ENCODE measurements at regions not wholly inside any gene's neighbourhood (a gene's known extent, or its start where the extent isn't known, plus 50 kb on each side); places are given as distances from the start of the nearest gene placed in this dataset.

DNA sequence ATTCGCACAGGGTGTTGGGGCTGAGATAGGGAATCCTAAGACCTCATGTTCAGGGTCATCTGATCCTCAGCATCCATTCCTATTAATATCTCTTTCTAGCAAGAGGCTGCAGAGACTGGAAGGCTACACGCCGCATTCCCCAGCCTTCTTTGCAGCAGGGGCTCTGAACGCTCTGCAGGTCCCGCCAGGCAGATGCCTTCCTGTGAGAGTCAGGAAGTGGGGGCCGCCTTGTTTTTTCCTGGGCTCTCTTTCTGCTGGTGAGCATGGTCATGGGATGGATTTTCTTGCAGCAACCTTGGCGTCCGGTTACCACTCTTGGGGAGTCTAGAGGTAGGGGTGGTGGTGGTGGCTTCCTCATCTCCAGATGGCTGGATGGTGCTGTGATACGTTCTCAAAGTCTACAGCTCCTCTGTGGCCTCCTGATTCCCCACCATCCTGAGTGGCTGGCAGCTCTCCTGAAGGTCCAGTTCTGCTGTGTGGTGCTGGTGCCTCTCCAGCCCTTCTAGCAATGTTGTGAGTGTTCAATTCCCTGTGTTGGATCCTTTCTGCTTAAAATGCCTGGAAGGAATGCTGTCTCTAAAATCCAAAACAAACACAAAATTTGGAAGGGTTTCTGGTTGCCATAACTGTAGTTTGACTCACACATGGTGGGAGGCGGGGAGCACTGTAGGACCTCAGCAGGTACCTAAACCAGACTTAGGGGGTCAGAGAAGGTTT lies 111.9 kb downstream of the CEBPB start:
- DNase-seq = no peak

GRCh38 chr20:50303573-50304500 lies 113.2 kb downstream of the CEBPB start:
- DNase-seq = peak; percentile 26

GRCh38 chr20:50304501-50304856 lies 113.8 kb downstream of the CEBPB start:
- DNase-seq = no peak

- DNase-seq = no peak
Observed at GRCh38 chr20:50304923-50305635, 114.4 kb downstream of the CEBPB start.

- DNase-seq = no peak
Observed at GRCh38 chr20:50305636-50306477, 115.2 kb downstream of the CEBPB start.

DNA sequence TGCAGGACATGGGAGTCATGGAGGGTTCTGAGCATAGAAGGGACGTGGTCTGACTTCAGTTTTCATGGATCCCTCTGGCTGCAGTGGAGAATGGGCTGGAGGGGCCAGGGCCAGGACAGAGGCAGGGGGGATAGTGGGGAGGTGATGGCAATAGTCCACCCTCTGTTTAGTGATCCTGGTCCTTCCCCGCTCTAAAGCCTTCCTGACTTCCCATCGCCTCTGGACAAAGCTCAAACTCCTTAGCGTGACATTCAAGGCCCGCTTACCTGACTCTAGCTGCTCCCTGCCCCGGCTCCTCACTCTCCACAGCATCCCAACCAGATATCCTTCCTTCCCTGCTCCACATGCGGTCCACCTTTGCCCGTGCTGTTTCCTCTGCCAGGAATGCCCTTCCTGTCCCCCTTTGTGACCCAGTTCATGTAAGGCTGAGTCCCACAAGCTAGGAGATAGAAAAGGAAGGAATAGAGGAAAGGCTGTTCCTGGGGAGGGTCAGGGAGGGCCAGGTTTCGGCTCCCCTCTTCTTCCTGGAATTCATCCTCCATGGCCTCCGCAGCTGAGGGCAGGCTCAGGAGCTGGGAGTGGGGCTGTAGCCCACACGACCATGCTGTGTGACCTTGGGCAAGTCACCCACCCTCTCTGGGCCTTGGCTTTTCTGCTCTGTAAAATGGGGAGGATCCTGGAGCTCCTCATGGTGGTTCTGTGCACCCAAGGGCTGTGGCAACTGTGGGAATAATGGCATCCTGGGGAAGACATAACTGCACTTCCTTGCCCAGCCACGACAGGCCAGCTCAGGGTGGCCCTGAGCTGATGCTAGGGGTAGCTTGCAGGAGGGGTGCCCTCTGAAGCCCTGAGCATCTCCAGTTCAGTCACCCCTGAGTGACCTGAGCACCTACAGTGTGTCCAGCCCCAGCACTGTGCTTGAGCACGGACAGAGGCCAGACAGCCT lies 116.1 kb downstream of the CEBPB start:
- DNase-seq = no peak

GRCh38 chr20:50308166-50308512 lies 117.5 kb downstream of the CEBPB start:
- DNase-seq = no peak

DNA sequence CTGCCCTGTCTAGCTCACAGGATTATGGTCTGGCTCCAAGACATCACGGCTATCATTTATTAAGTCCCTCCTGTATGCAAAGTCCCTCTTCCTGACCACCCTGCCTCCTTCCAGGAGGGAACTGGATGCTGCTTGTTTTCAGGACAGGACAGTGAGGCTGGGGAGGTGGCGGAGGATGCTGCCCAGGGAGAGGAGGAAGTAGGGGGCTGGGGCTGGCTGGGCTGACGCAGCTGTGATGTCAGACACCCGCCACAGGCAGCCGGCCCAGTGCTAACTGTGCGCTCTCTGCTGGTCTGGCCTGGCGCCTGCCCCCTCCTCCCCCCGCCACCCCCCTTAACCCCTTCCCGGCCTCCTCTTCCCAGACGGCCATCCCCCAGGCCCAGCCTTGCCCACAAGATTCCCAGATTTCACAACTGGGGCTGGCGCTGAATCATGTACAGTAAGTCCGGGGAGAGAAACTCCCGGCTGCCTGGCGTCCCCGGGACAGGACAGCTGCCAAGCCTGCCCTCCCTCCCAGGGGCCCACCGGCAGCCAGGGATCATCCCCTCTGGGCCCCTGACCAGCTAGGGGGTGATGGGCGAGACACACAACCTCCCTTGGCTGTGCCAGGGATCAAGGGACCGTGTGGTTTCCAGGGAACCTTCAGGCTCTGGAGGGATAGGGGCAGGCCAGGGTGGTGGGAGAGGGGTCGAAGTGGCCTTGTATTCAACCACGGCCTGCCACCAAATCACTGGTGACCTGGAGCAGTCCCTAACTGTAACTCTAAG lies 118.1 kb downstream of the CEBPB start:
- peak; percentile 78 for DNase-seq

DNA sequence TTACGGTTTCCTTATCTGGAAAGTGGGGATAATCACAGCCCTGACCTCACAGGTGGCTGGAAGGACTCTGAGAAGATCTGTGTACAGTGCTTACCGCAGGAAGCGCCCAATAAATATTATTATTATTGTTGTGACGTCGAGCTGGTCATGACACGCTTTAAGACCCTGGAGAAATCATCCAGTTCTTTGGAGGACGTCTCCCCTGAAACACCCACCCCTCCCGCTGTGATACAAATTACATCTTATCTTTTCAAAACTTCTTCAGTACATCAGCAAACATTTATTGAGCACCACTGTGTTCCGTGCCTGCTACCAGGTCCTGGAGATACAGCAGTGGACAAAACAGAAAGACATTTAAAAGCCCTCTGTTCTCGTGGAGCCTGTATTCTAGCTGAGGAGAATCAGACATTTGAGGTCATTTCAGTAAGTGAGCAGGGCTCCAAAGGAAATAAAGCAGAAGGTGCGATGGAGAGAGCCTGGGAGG lies 118.7 kb downstream of the CEBPB start:
- DNase-seq = no peak

DNA sequence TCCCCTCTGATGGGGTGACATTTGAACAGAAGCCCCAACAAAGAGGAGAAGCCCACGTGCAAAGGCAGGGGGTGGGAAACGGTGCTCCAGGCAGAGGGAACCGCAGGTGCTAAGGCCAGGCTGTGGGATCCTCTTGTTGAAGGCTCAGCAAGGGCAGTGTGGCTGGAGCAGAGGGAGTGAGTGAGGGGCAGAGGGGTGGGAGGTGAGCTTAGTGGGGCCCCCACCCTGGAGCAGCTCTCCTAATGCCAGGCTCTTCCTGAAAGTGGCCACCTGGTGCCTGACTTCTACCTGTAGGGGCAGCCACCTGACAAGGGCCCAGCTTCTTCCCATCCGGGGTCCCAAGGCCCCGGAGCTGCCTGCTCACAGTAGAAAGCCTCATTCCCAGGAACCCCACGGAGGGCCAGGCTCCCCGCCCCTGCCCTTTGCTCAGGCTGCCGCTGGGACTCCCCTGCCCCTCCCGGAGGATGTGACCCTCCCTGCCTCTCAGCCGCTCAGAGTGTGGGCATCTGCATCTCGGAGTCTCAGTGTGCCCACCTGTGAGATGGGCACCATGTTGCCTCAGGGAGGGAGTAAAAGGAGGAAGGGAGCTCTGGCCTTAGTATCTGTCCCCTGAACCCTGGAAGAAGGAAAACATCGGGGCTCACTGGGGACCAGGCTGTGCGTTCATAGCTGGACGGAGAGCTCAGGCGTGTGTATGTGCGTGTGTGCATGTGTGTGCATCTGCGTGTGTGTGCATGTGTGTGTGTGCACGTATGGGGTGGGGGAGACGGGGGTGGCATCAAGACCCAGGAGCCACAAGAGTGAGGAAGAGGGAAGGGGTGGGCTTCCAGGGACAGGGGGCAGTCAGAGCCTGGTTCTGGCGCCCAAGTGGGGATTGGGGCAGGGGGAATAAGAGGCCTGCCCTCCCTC lies 119.4 kb downstream of the CEBPB start:
- DNase-seq = no peak

- no peak for DNase-seq
Observed at GRCh38 chr20:50310673-50311051, 120.0 kb downstream of the CEBPB start.

DNA sequence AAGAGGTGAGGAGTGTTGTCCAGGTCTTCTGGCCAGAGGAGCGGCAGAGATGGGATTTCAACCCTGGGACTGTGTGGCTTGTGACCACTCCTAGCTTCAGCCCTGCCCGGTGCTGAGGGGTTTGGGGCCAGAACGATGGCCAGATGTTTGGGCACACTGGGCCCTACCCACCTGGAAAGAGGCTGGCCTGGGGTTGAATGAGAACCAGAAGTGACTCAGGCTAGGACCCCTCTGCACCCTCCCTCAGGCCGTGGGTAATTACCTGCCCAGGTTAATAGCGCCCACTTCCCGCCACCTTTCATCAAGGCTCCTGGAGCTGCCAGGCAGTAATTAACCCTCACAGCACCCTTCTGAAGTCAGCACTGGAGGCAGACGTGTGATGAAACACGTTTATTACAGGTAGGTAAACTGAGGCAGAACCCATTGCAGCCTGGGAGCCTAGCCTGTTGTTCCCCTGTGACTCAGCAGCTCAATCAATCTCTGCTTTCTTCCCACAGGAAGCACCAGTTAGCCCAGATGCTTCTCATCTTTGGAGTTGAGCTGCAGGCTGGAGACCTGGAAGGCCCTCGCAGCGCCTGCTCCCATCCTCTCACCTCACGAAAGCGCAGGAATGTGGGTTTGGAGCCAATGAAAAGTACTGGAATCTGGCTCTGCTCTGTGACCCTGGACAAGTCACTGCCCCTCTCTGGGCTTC lies 120.8 kb downstream of the CEBPB start:
- DNase-seq = no peak

- no peak for DNase-seq
Observed at GRCh38 chr20:50312002-50312681, 121.5 kb downstream of the CEBPB start.

DNA sequence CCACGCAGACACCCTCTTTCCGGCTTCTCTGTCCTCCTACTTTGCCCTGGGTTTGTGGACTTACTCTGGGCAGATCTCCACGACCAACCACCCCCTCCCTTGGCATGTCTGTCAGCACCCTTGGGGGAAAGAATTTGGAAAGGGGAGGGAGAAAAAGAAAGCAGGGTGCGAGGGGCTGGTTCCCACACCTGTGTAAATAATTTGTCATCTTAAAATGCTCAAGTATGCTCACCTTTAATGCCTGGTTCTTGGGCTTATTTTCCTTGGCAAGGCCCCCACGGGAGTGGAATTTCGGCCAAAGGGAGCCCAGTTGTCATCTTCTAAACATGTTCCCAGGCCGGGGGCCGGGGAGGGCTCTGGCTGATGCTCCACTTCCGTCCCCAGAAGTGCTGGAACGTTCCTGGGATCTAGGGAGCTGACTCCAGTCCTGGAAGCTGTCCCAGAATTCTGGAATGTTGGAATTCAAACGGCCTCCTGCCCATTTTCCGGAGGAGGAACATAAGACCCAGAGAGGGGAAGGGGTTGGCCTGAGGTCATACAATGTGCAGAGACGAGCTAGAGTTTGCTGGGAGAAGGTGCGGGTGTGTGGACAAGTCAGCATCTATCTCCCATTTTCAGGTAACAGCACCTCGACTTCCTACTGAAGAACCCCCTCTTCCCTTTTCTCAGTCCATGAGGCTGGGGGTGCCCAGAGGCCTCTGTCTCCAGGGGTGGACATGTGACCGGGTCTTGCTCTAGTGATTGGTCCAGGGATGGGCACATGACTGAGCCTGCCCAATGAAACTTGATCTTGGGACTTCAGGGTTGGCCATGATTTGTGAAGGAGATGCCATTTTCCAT lies 122.3 kb downstream of the CEBPB start:
- no peak for DNase-seq

- DNase-seq = no peak
Observed at GRCh38 chr20:50313522-50313820, 122.8 kb downstream of the CEBPB start.

DNA sequence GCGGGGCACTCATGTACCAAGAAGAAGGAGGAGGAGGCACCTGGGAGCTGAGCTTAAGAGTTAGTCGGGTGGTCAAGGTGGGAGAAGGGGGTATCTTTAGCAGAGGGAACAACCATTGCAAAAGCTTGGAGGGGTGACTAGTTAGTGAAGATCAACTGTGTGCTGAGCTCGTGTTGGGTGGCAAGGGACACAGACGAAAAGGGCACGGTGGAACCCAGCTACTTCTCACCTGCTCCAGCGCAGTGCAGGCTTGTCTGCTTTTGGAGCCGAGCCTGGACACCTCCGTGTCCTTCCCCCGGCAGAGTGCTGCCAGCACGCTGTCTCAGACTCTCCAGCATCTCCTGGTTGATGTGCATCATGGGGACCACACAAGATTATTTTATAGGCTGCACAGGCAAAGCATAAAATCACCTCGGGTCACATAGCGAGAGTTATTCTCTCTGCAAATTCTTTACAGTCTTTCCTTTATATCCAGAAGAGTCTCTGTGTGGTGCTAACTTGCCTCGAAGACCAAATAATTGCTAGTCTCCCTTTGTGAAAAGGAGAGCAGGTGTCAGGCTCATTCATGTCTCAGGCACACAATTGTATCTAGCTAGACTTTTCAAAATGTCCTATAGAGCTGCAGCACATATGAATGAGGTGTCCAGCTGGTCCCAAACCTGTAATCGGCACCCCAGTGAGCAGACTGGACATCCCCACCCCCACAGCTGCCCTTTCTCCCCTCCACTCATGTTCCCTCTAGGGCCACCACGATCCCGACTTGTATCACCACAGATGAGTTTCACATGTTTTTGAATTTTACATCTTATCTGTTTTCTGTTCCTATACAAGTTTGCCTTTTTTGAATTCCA lies 123.4 kb downstream of the CEBPB start:
- DNase-seq = no peak

All from midbrain (tissue), 1 donor.